GM12864 (cell line): ENCODE measurements at regions not wholly inside any gene's neighbourhood (a gene's known extent, or its start where the extent isn't known, plus 50 kb on each side); places are given as distances from the start of the nearest gene placed in this dataset.
"Not testable (repeated sequence)": the region's sequence is repeated elsewhere in the genome, so short reads cannot be mapped to it uniquely, and the experiment has no call there.

ENCODE experiments used
- DNase-seq: peaks from one replicate; pipeline ENCODE4 v3.0.0-alpha.2; 2011; ENCODE audit warnings: low read depth
- H3K4me3 ChIP-seq: 2 replicates; pipeline ENCODE4 v1.5.1; 2011; ENCODE audit warnings: mild to moderate bottlenecking, low read depth, low read length, control low read depth
- TF ChIP-seq, protein P1 (sequence below): IDR thresholded peaks from 2 replicates; pipeline ENCODE4 v1.5.1; 2011; ENCODE audit warnings: low read depth, mild to moderate bottlenecking, moderate library complexity, low read length, control low read depth, inconsistent platforms; ENCODE audit errors: missing control alignments

DNA sequence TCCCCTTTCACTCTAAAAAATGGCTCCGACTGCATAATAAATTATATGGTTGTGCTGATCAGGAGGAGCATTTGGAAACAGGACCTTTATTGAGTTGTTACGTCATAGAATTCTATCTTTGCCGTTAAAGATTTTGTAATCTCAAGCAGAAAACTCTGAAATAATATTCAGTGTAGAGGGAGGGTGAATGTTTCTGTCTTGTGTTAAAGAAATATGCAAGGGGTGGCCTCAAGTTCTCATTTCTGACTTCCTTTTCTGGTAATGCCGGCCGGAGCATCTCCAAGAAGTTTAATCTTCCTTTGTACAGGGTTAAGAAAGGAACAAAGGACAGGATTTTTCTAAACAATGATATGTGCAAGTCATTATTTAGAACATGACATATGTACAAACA is 165.1 kb downstream of the SLC38A4 start:
- TF ChIP-seq, protein P1, sequence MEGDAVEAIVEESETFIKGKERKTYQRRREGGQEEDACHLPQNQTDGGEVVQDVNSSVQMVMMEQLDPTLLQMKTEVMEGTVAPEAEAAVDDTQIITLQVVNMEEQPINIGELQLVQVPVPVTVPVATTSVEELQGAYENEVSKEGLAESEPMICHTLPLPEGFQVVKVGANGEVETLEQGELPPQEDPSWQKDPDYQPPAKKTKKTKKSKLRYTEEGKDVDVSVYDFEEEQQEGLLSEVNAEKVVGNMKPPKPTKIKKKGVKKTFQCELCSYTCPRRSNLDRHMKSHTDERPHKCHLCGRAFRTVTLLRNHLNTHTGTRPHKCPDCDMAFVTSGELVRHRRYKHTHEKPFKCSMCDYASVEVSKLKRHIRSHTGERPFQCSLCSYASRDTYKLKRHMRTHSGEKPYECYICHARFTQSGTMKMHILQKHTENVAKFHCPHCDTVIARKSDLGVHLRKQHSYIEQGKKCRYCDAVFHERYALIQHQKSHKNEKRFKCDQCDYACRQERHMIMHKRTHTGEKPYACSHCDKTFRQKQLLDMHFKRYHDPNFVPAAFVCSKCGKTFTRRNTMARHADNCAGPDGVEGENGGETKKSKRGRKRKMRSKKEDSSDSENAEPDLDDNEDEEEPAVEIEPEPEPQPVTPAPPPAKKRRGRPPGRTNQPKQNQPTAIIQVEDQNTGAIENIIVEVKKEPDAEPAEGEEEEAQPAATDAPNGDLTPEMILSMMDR = no peak
- H3K4me3 ChIP-seq = no peak overlapping the region
- no peak for DNase-seq

- H3K4me3 ChIP-seq = no peak overlapping the region
- no peak for DNase-seq
- TF ChIP-seq, protein P1 = no peak
Measured at GRCh38 chr12:46660276-46660675, 165.5 kb downstream of the SLC38A4 start.

DNA sequence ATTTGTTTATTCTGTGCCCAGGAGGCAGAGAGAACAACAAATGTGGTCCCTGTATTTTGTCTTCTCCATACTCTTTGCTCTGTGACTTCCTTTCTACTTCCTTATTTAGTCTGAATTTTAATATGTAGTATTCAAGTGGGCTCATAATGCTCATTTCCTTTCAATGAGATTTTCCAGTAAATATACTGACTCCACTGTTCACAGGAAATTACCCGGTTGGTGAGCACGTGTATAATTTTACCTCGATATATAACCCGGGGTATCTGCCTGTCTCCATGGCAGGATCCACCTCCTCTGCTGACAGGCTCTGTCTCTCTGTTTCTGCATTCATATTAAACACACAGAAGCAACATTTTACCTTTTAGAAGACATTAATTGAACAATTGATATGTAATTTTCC is 166.0 kb downstream of the SLC38A4 start:
- no peak overlapping the region for H3K4me3 ChIP-seq
- no peak for DNase-seq
- TF ChIP-seq, protein P1 = no peak

DNA sequence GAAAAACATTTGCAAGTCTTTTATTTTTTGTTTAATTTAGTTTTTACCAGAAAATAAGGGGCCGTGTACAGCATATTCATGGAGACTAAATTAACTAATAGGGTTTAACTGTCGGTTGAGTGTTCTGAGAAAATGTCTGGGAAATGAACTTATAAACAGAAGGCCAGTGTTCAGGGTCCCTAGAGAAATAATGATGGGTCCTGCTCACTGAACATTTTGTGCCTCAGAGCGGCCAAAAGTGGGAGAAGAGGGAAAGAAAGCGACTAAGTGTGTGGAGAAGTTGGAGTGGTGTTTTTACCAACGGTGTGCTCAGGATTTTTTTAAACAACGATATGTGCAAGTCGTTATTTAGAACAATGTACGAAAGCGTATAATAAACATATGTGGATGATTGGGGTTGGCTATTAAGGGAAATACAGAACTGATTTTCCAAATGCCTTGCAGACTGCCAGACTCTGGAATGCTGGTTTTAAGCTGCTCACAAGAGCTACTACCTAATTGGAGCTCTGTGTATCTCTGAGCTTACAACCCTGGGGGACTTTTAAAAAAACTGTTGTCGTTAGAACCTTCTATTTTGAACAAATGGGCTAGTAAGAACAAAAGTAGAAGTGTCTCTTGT is 166.7 kb downstream of the SLC38A4 start:
- no peak for DNase-seq
- TF ChIP-seq, protein P1 = no peak
- H3K4me3 ChIP-seq = no peak overlapping the region

GRCh38 chr12:46657453-46658411 is 168.1 kb downstream of the SLC38A4 start:
- H3K4me3 ChIP-seq = no peak overlapping the region
- TF ChIP-seq, protein P1 = no peak
- DNase-seq = no peak

DNA sequence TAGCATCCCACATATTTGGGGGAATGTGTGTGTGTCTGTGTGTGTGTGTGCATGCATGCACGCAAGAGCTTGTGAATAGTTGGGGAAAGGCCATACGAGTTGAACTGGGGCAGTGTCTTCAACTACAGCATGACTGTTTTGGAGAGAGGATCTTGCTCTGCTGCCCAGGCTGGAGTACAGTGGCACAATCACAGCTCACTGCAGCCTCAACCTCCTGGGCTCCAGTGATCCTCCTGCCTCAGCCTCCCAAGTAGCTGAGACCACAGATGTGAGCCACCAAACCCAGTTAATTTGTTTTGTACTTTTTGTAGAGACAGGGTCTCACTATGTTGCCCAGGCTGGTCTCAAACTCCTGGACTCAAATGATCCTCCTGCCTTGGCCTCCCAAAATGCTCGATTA is 169.8 kb downstream of the SLC38A4 start:
- not testable (repeated sequence) for DNase-seq, H3K4me3 ChIP-seq

- no peak for DNase-seq
- TF ChIP-seq, protein P1 = no peak
- no peak overlapping the region for H3K4me3 ChIP-seq
Measured at GRCh38 chr12:46653311-46653710, 172.5 kb downstream of the SLC38A4 start.
